Left lung (tissue), 4 donors: ENCODE measurements at regions not wholly inside any gene's neighbourhood (a gene's known extent, or its start where the extent isn't known, plus 50 kb on each side); places are given as distances from the start of the nearest gene placed in this dataset.
A peak's percentile ranks its signal among the peaks of the same experiment; 100 is the strongest.

ENCODE experiments used
- ATAC-seq: fragments of 200-7000 bp; cut with Tn5 transposase; one replicate; pipeline ENCODE4 v1.9.1; 2020; ENCODE audit warnings: moderate library complexity
- DNase-seq, 4 donors: peaks; one replicate each; pipeline ENCODE4 v3.0.0-alpha.2; 2013 to 2020
- H3K27ac ChIP-seq, 2 donors: fragments of 200-600 bp; sonication (generic) in 1 of 2; one replicate each; pipeline versions ENCODE4 v1.5.0 to v1.8.0; 2020 to 2021
- H3K27me3 ChIP-seq, 2 donors: fragments of 200-600 bp; sonication (generic) in 1 of 2; one replicate each; pipeline versions ENCODE4 v1.5.0 to v1.8.0; 2020 to 2021
- H3K36me3 ChIP-seq, 2 donors: fragments of 200-600 bp; sonication (generic) in 1 of 2; one replicate each; pipeline versions ENCODE4 v1.5.0 to v1.8.0; 2020 to 2021
- H3K4me1 ChIP-seq, 2 donors: fragments of 200-600 bp; one replicate each; pipeline ENCODE4 v1.8.0; 2021
- H3K4me3 ChIP-seq, 2 donors: fragments of 200-600 bp; sonication (generic) in 1 of 2; one replicate each; pipeline versions ENCODE4 v1.5.0 to v1.8.0; 2020 to 2021; ENCODE audit warnings: mild to moderate bottlenecking in 1 of 2
- H3K9me3 ChIP-seq, 2 donors: fragments of 200-600 bp; sonication (generic) in 1 of 2; one replicate each; pipeline versions ENCODE4 v1.5.0 to v1.8.0; 2020 to 2021
- intact Hi-C, 2 donors: fragments of 100-400 bp; cut with DNase I; formaldehyde crosslinking; loops; one replicate each; pipeline versions ENCODE4 v1.11.2 to v1.14.2; 2022
- TF ChIP-seq, protein P1 (sequence below), 2 donors: fragments of 200-600 bp; sonication (generic) in 1 of 2; IDR thresholded peaks; one replicate each; pipeline versions ENCODE4 v1.5.0 to v1.8.0; 2021; ENCODE audit warnings: antibody characterized with exemption in 2 of 2
- donor health status: DM: no; HTN: yes; CAD: no.
- donor health status: DM: no; HTN: no; CAD: no.

DNA sequence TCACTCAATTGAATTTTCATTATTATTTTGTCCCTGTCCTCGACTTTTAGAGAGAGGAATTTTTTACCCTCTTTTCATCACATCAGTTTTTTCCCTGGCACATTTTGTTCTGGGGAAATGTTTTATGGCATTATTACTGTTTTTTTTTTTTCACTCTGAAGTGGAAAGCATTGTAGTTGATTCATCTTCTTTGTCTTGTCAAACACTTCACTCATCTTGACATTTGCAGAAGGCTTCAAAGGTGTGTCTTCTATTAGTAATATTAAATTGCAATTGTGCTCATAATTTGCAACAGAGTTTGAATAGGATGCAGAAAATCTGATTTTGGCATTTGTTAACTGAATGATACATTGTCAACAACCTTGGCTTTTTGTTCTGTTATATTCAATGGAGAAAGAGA is 545.4 kb upstream of the ARX start:
- H3K27ac ChIP-seq = no peak overlapping the region
- no peaks in the 10 kb centered on the region for H3K36me3 ChIP-seq
- no peaks in the 10 kb centered on the region for H3K9me3 ChIP-seq
- TF ChIP-seq, protein P1, sequence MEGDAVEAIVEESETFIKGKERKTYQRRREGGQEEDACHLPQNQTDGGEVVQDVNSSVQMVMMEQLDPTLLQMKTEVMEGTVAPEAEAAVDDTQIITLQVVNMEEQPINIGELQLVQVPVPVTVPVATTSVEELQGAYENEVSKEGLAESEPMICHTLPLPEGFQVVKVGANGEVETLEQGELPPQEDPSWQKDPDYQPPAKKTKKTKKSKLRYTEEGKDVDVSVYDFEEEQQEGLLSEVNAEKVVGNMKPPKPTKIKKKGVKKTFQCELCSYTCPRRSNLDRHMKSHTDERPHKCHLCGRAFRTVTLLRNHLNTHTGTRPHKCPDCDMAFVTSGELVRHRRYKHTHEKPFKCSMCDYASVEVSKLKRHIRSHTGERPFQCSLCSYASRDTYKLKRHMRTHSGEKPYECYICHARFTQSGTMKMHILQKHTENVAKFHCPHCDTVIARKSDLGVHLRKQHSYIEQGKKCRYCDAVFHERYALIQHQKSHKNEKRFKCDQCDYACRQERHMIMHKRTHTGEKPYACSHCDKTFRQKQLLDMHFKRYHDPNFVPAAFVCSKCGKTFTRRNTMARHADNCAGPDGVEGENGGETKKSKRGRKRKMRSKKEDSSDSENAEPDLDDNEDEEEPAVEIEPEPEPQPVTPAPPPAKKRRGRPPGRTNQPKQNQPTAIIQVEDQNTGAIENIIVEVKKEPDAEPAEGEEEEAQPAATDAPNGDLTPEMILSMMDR (IDR thresholded peaks at IDR 0.05) = no peak
- H3K4me3 ChIP-seq = no peak overlapping the region
- no peaks in the 10 kb centered on the region for H3K4me1 ChIP-seq
- DNase-seq (no peak), ATAC-seq (no peak)
- intact Hi-C loops = no loop called here
- H3K27me3 ChIP-seq = no peaks in the 10 kb centered on the region

DNA sequence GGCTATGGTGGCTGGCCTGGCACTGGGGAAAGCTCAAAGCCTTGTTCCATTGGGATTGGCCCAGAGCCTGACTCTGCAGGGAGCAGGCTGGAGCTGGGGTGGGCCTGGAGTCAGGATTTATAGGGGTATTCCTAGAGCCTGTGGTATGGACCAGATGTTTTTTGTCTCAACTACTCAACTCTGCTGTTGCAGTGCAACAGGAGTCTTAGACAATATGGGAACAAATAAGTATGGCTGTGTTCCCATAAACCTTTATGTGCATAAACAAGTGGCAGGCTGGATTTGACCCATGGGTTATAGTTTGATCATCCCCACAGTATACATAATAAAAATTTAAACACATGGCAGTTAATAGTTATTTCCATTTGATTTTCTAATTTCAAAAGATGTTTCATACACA is 557.9 kb upstream of the ARX start:
- Histone ChIP-seq H3K4me1 (no peaks in the 10 kb centered on the region), H3K27ac (no peak overlapping the region), H3K4me3 (no peak overlapping the region), H3K9me3 (no peaks in the 10 kb centered on the region), H3K27me3 (no peaks in the 10 kb centered on the region), H3K36me3 (no peaks in the 10 kb centered on the region)
- intact Hi-C loops = no loop called here
- TF ChIP-seq, protein P1 (IDR thresholded peaks at IDR 0.05) = no peak
- ATAC-seq (no peak), DNase-seq (peak in 2 of 4 donors; percentile 27 to 53)

DNA sequence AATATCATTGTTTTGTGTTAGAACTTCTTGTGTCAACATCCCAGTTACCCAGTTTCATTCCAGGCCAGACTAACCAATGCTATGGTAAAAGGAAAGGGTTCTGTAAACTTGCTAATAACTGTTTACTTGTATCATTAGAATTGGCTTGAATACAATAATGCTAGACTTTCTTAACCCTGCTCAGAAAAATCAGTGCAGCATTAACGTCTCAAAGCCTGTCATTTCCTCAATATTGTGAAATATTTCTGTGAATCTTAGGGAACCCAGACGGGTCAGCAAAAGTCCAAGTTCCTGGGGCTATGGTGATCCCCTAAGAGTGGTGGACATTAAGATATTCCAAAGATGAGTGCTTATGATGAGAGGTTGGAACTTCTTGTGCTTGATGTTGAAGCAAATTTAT is 541.2 kb upstream of the MAGEB18 start:
- Histone ChIP-seq H3K27me3 (no peaks in the 10 kb centered on the region), H3K4me3 (no peak overlapping the region), H3K27ac (no peak overlapping the region), H3K36me3 (no peaks in the 10 kb centered on the region), H3K4me1 (no peaks in the 10 kb centered on the region), H3K9me3 (peaks cover 0 to 2% of the 10 kb centered on the region in 2 donors)
- intact Hi-C loops = no loop called here
- TF ChIP-seq, protein P1 (IDR thresholded peaks at IDR 0.05) = no peak
- ATAC-seq (no peak), DNase-seq (peak in 1 of 4 donors; percentile 43)

DNA sequence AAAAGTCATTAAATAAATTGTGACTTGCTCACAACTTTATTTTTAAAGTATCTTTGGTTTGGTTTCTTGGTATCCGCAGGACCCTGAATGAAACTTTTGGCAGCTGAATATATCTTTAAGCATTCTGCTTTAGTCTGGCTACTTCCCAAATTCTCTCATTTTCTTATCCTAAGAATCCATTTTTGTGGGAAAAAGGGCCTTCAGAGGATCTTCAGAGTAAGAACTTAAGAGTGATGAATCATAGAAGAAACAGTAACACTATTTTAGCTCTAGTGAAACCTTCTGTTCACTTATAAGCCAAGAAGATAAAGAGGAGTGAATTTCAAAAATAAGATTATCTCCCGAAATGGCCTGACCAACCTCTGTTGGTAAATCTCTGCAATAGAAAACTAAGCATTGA is 540.6 kb upstream of the MAGEB18 start:
- no peak overlapping the region for H3K27ac ChIP-seq
- DNase-seq = no peak
- H3K4me1 ChIP-seq = no peaks in the 10 kb centered on the region
- no peaks in the 10 kb centered on the region for H3K27me3 ChIP-seq
- peaks cover 0 to 3% of the 10 kb centered on the region in 2 donors for H3K9me3 ChIP-seq
- no peaks in the 10 kb centered on the region for H3K36me3 ChIP-seq
- no peak overlapping the region for H3K4me3 ChIP-seq
- ATAC-seq = no peak
- intact Hi-C loops = no loop called here
- TF ChIP-seq, protein P1 (IDR thresholded peaks at IDR 0.05) = no peak

- TF ChIP-seq, protein P1 (IDR thresholded peaks at IDR 0.05) = no peak
- H3K4me1 ChIP-seq = no peaks in the 10 kb centered on the region
- DNase-seq = no peak
- peaks cover 0 to 3% of the 10 kb centered on the region in 2 donors for H3K9me3 ChIP-seq
- H3K27ac ChIP-seq = no peak overlapping the region
- H3K4me3 ChIP-seq = no peak overlapping the region
- H3K27me3 ChIP-seq = no peaks in the 10 kb centered on the region
- intact Hi-C loops = no loop called here
- ATAC-seq = no peak
- no peaks in the 10 kb centered on the region for H3K36me3 ChIP-seq
These were observed 539.1 kb upstream of the MAGEB18 start for GRCh38 chrX:25599061-25599460.
